ENCODE measurements at regions not wholly inside any gene's neighbourhood (a gene's known extent, or its start where the extent isn't known, plus 50 kb on each side); places are given as distances from the start of the nearest gene placed in this dataset.

DNA sequence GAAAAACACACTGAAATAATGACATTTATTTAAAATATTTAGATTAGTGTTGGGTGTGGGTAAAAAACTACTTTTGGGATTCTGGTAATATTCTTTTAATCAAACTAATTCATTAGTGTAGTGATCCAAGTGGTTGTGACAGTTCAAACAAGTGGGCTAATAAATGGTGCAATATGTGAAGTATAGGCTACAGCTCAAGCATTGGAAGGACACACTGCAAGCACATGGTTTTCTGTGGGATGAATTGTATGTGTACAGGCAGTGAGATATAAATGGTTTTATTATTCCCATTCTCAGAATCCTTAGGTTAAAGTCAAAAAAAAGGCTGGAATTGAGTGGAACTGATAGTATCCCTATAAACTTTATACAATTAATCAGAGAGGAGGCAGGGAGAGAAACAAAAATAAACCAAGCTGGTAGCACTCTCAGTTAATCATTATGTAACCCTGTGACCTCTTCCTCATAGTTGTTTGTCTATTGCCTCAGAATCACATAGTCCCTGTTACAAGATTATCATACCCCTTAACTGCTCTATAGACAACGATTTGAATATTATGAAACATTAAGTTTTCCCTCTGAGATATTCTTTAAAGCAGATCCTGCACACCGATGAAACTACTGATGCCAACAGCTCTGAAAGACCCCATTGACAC lies 1755.4 kb upstream of the ACO1 start:
- TF ChIP-seq EP300 (IDR thresholded peaks at IDR 0.05) (no peak), POLR2AphosphoS5 (IDR thresholded peaks at IDR 0.05) (no peak), POLR2A (IDR thresholded peaks at IDR 0.05; ENCODE audit: low read depth) (no peak)
- TF ChIP-seq, protein P1, sequence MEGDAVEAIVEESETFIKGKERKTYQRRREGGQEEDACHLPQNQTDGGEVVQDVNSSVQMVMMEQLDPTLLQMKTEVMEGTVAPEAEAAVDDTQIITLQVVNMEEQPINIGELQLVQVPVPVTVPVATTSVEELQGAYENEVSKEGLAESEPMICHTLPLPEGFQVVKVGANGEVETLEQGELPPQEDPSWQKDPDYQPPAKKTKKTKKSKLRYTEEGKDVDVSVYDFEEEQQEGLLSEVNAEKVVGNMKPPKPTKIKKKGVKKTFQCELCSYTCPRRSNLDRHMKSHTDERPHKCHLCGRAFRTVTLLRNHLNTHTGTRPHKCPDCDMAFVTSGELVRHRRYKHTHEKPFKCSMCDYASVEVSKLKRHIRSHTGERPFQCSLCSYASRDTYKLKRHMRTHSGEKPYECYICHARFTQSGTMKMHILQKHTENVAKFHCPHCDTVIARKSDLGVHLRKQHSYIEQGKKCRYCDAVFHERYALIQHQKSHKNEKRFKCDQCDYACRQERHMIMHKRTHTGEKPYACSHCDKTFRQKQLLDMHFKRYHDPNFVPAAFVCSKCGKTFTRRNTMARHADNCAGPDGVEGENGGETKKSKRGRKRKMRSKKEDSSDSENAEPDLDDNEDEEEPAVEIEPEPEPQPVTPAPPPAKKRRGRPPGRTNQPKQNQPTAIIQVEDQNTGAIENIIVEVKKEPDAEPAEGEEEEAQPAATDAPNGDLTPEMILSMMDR (IDR thresholded peaks at IDR 0.05): no peak

All from esophagus muscularis mucosa (tissue), 4 donors.